ENCODE measurements at regions not wholly inside any gene's neighbourhood (a gene's known extent, or its start where the extent isn't known, plus 50 kb on each side); places are given as distances from the start of the nearest gene placed in this dataset.

- TF ChIP-seq CTCF (IDR thresholded peaks at IDR 0.05) (peak in 3 of 4 experiments; percentile 65 to 81 (median 71)), POLR2AphosphoS5 (IDR thresholded peaks at IDR 0.05) (peak; percentile 8), POLR2A (IDR thresholded peaks at IDR 0.05) (no peak)
Measured at GRCh38 chr2:212686285-212686895, 147.8 kb upstream of the ERBB4 start.

All from prostate gland (tissue), 2 donors.